ENCODE measurements at regions not wholly inside any gene's neighbourhood (a gene's known extent, or its start where the extent isn't known, plus 50 kb on each side); places are given as distances from the start of the nearest gene placed in this dataset.

DNA sequence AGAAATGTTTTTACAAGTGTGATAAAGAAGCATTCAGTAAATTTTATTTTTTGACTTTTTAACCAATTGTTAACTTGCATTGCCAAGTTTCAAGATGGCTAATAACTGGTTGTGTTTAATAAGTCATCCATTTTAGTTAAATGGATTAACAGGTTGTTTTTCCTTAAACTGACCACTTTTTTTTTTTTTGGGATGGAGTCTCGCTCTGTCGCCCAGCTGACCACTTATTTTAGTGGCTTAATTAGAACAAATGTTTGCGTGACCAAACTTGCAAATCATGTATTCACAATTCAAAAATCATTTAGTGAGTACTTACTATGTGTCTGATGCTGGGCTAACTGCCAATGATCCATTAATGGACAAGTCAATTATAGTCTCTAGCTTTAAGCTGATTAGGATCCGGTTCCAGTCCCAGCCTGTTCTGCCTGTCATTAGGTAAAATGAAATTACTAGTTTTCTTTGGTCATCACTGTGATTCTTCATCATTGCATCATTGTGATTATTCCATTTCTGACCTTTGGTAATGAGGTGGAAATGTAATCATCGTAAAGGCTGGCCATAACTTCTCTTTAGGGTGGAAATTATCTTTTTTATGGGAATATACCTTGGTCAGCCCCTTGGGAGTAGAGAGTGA is 729.2 kb upstream of the MARCKS start:
- no peak for TF ChIP-seq CTCF (IDR thresholded peaks at IDR 0.05)

DNA sequence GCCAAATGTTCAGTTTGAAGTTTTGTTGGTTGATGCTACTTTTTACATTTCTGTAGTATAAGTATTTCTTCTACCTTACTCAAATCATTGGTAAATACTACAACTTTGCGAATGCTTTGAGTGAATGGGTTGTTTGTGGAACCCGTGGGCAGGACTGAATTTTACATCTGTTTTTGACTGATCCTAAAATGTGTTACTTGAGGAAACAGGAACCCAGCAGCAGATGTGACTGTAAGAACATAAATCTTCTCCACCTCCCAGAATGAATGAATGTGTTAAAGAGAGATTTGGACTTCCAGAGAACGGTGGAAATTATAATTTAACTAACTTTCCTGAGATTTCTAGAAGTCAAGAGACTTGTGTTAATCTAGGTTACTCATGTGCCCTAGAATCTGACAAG is 728.5 kb upstream of the MARCKS start:
- TF ChIP-seq CTCF (IDR thresholded peaks at IDR 0.05) = no peak

GRCh38 chr6:113129991-113130390 is 727.2 kb upstream of the MARCKS start:
- TF ChIP-seq CTCF (IDR thresholded peaks at IDR 0.05) = no peak

DNA sequence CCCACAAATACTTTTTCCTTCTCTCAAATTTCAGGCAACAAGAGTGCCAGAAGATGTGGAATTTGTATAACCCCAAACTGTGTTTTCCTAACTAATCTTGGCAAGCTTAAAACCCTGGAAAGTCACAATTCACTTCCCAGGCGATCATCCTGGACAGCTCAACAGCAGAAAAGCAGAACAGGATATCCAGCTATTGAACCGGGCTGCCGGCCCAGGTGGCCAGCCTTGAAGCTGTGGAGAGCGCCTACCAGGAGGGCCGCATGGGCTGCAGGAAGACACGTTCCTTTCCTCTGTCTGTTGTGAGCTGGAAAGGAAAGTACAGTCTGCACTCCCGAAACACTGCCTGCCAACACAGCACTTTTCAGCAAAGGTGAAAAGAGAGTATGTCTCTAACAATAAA is 719.7 kb upstream of the MARCKS start:
- TF ChIP-seq CTCF (IDR thresholded peaks at IDR 0.05) = no peak

DNA sequence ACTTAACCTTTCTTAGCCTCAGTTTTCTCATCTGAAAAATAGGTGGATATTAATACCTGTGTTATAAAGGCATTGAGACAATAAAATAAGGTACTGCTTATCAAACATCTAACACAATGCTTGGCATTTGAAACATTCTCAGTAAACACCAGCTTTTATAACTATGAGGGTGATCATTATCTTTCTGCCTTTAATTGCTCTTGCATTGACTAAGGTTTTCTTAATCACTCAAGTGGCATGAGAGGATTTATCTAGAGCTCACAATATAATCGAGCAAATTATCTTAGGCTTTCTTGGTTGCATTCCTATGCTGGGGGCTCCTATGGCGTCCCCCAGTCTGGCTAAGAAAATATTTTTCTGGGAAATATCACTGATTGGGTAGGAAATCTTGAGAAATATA is 716.4 kb upstream of the MARCKS start:
- TF ChIP-seq CTCF (IDR thresholded peaks at IDR 0.05) = no peak

DNA sequence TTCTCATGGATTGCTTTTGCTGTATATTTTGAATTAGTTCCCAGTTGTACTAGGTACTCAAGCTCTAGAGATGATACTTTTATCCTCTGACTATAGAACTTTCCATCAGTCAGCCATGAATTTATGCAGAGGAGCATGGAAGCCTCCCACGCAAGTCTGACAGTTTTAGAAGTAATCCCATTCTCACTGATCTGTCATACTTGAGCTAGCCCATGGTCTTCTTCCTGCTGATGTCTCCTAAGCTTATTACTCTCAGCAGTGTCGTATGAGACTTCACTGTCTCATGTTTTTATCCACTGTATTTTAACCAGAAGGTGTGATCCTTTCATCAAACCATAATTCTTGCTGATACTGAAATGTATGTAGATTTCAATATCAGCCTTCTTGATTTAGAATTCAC is 715.2 kb upstream of the MARCKS start:
- TF ChIP-seq CTCF (IDR thresholded peaks at IDR 0.05) = no peak

GRCh38 chr6:113142671-113143174 is 714.4 kb upstream of the MARCKS start:
- no peak for TF ChIP-seq CTCF (IDR thresholded peaks at IDR 0.05)

DNA sequence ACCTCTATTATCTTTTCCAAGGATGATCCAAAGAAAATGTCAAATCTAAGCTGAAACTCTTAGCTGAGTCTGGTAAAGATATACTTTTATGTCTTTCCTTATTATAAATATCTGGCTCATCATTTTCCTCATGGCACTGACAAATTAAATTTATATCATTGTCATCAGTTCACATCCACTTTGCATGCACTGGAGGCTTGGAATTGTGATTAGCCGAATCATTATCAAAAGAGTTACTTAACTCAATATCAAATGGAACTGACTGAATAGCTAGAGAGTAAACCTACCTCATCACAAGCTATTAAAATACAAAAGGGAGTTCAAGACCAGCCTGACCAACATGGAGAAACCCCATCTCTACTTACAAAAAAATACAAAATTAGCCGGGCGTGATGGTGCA is 713.9 kb upstream of the MARCKS start:
- no peak for TF ChIP-seq CTCF (IDR thresholded peaks at IDR 0.05)
